ENCODE measurements at regions not wholly inside any gene's neighbourhood (a gene's known extent, or its start where the extent isn't known, plus 50 kb on each side); places are given as distances from the start of the nearest gene placed in this dataset.

GRCh38 chr3:16789344-16790120, 95.2 kb upstream of the PLCL2 start:
- no peak for DNase-seq (ENCODE audit: low spot score in 2 of 2)
- intact Hi-C loops (cut with DNase I): no loop called here
- Histone ChIP-seq H3K27me3 (no peaks in the 10 kb centered on the region), H3K36me3 (no peaks in the 10 kb centered on the region), H3K27ac (no peak overlapping the region), H3K4me1 (no peaks in the 10 kb centered on the region), H3K9me3 (no peaks in the 10 kb centered on the region), H3K4me3 (no peak overlapping the region)
- TF ChIP-seq CTCF (IDR thresholded peaks at IDR 0.05): no peak

- no peak overlapping the region for H3K27ac ChIP-seq
- intact Hi-C loops (cut with DNase I): no loop called here
- no peaks in the 10 kb centered on the region for H3K27me3 ChIP-seq
- H3K4me1 ChIP-seq: no peaks in the 10 kb centered on the region
- H3K4me3 ChIP-seq: no peak overlapping the region
- TF ChIP-seq CTCF (IDR thresholded peaks at IDR 0.05): no peak
- no peaks in the 10 kb centered on the region for H3K36me3 ChIP-seq
- no peak for DNase-seq (ENCODE audit: low spot score in 2 of 2)
- H3K9me3 ChIP-seq: no peaks in the 10 kb centered on the region
These were observed 94.0 kb upstream of the PLCL2 start for GRCh38 chr3:16790432-16791400.

- no peak for TF ChIP-seq CTCF (IDR thresholded peaks at IDR 0.05)
- intact Hi-C loops (cut with DNase I): no loop called here
- DNase-seq (ENCODE audit: low spot score in 2 of 2): no peak
- no peaks in the 10 kb centered on the region for H3K27me3 ChIP-seq
- H3K4me3 ChIP-seq: no peak overlapping the region
- H3K9me3 ChIP-seq: no peaks in the 10 kb centered on the region
- H3K27ac ChIP-seq: no peak overlapping the region
- H3K4me1 ChIP-seq: no peaks in the 10 kb centered on the region
- H3K36me3 ChIP-seq: no peaks in the 10 kb centered on the region
These were observed 91.4 kb upstream of the PLCL2 start for GRCh38 chr3:16793321-16793720.

- no peaks in the 10 kb centered on the region for H3K4me1 ChIP-seq
- no peak overlapping the region for H3K27ac ChIP-seq
- no peak for DNase-seq (ENCODE audit: low spot score in 2 of 2)
- intact Hi-C loops (cut with DNase I): no loop called here
- H3K27me3 ChIP-seq: no peaks in the 10 kb centered on the region
- H3K36me3 ChIP-seq: no peaks in the 10 kb centered on the region
- TF ChIP-seq CTCF (IDR thresholded peaks at IDR 0.05): no peak
- H3K9me3 ChIP-seq: no peaks in the 10 kb centered on the region
- H3K4me3 ChIP-seq: no peak overlapping the region
These were observed 90.5 kb upstream of the PLCL2 start for GRCh38 chr3:16794257-16794656.

GRCh38 chr3:16795581-16795980, 89.2 kb upstream of the PLCL2 start:
- Histone ChIP-seq H3K27ac (no peak overlapping the region), H3K36me3 (no peaks in the 10 kb centered on the region), H3K4me3 (no peak overlapping the region), H3K4me1 (no peaks in the 10 kb centered on the region), H3K27me3 (no peaks in the 10 kb centered on the region), H3K9me3 (no peaks in the 10 kb centered on the region)
- DNase-seq (ENCODE audit: low spot score in 2 of 2): no peak
- intact Hi-C loops (cut with DNase I): no loop called here
- TF ChIP-seq CTCF (IDR thresholded peaks at IDR 0.05): no peak
